IMR-90 (cell line): ENCODE measurements at regions not wholly inside any gene's neighbourhood (a gene's known extent, or its start where the extent isn't known, plus 50 kb on each side); places are given as distances from the start of the nearest gene placed in this dataset.

Experiments used
- ATAC-seq: fragments of 200-7000 bp; cut with Tn5 transposase; 2 replicates; pipeline ENCODE4 v1.9.1; 2020; ENCODE audit warnings: low read depth, mild to moderate bottlenecking, moderate library complexity
- BruUV-seq: library from RNA; stranded (reverse); fragments of 400-500 nt; replicated peaks from 2 replicates; lab custom pipeline; 2021; lab: Mats Ljungman, UMichigan
- CTCF ChIA-PET: fragments of 300-600 bp; formaldehyde crosslinking; extraction: SDS; loops from one replicate; lab custom pipeline; 2021; ENCODE audit warnings: antibody characterized with exemption; lab: Yijun Ruan, JAX
- POLR2A ChIA-PET: fragments of 300-600 bp; sonication (Branson Sonifier 250); formaldehyde crosslinking; loops from one replicate; lab custom pipeline; 2022; ENCODE audit warnings: antibody characterized with exemption; ENCODE audit not compliant: unreplicated experiment; lab: Charles Lee
- DNase-seq: peaks from one replicate; pipeline ENCODE4 v3.0.0; 2013
- H2AFZ ChIP-seq: replicated peaks from 2 replicates; pipeline ENCODE3; 2013; ENCODE audit warnings: low read length, mild to moderate bottlenecking; ENCODE audit not compliant: poor library complexity
- H2AK5ac ChIP-seq: 2 replicates; pipeline ENCODE4 v1.6.1; 2013; ENCODE audit warnings: low read depth, low read length, inconsistent platforms
- H2AK9ac ChIP-seq: replicated peaks from 2 replicates; pipeline ENCODE3; 2013; ENCODE audit warnings: mild to moderate bottlenecking, low read depth, low read length, moderate library complexity; ENCODE audit not compliant: poor library complexity
- H2BK120ac ChIP-seq: 2 replicates; pipeline ENCODE4 v1.6.1; 2013; ENCODE audit warnings: low read depth, low read length, inconsistent platforms
- H2BK15ac ChIP-seq: 3 replicates; pipeline ENCODE4 v1.6.1; 2013; ENCODE audit warnings: low read depth, low read length, inconsistent platforms
- H2BK20ac ChIP-seq: 2 replicates; pipeline ENCODE4 v1.6.1; 2013; ENCODE audit warnings: low read depth, mild to moderate bottlenecking, inconsistent platforms, low read length, moderate library complexity
- H2BK5ac ChIP-seq: 2 replicates; pipeline ENCODE4 v1.6.1; 2013; ENCODE audit warnings: mild to moderate bottlenecking, low read depth, low read length, inconsistent platforms; ENCODE audit not compliant: poor library complexity, severe bottlenecking
- H3K14ac ChIP-seq: replicated peaks from 2 replicates; pipeline ENCODE4 v1.6.1; 2013; ENCODE audit warnings: low read depth, low read length, inconsistent platforms
- H3K18ac ChIP-seq: 2 replicates; pipeline ENCODE4 v1.6.1; 2013; ENCODE audit warnings: low read depth, low read length, control low read depth
- H3K23ac ChIP-seq: 2 replicates; pipeline ENCODE4 v1.6.1; 2013; ENCODE audit warnings: low read depth, low read length, inconsistent platforms
- H3K27ac ChIP-seq: 2 replicates; pipeline ENCODE4 v1.5.1; 2013; ENCODE audit warnings: mild to moderate bottlenecking, control low read depth, low read length; ENCODE audit not compliant: insufficient read depth
- H3K27me3 ChIP-seq: 2 replicates; pipeline ENCODE4 v1.6.1; 2013; ENCODE audit warnings: low read length; ENCODE audit not compliant: control insufficient read depth, insufficient read depth
- H3K36me3 ChIP-seq: 2 replicates; pipeline ENCODE4 v1.6.1; 2013; ENCODE audit warnings: low read length, mixed read lengths; ENCODE audit not compliant: control insufficient read depth, insufficient read depth
- H3K4ac ChIP-seq: 2 replicates; pipeline ENCODE4 v1.6.1; 2013; ENCODE audit warnings: low read depth, low read length, inconsistent platforms
- H3K4me1 ChIP-seq: 2 replicates; pipeline ENCODE4 v1.6.1; 2013; ENCODE audit warnings: low read length, mixed read lengths; ENCODE audit not compliant: control insufficient read depth, insufficient read depth
- H3K4me2 ChIP-seq: 2 replicates; pipeline ENCODE4 v1.6.1; 2013; ENCODE audit warnings: low read depth, mild to moderate bottlenecking, control low read depth, low read length, moderate library complexity
- H3K4me3 ChIP-seq: 2 replicates; pipeline ENCODE4 v1.5.1; 2013; ENCODE audit warnings: low read depth, mild to moderate bottlenecking, control low read depth, low read length, moderate library complexity; ENCODE audit not compliant: insufficient read depth
- H3K56ac ChIP-seq: 2 replicates; pipeline ENCODE4 v1.6.1; 2013; ENCODE audit warnings: low read length, inconsistent platforms; ENCODE audit not compliant: insufficient read depth; ENCODE audit errors: extremely low read depth
- H3K79me1 ChIP-seq, 2 experiments: 2 replicates each; pipeline ENCODE4 v1.6.1; 2013; ENCODE audit warnings: low read length in 2 of 2, inconsistent platforms in 1 of 2, low read depth in 1 of 2
- H3K9ac ChIP-seq: 2 replicates; pipeline ENCODE4 v1.6.1; 2013; ENCODE audit warnings: low read depth, low read length, control low read depth
- H3K9me1 ChIP-seq: 2 replicates; pipeline ENCODE4 v1.6.1; 2013; ENCODE audit warnings: low read length, inconsistent platforms; ENCODE audit not compliant: insufficient read depth
- H3K9me3 ChIP-seq: 2 replicates; pipeline ENCODE4 v1.6.1; 2013; ENCODE audit warnings: low read length; ENCODE audit not compliant: control insufficient read depth, insufficient read depth
- H4K20me1 ChIP-seq: 2 replicates; pipeline ENCODE4 v1.6.1; 2013; ENCODE audit warnings: low read length, inconsistent platforms; ENCODE audit not compliant: insufficient read depth
- H4K5ac ChIP-seq: 2 replicates; pipeline ENCODE4 v1.6.1; 2013; ENCODE audit warnings: mild to moderate bottlenecking, low read depth, low read length, control low read depth
- H4K8ac ChIP-seq, 2 experiments: 2 replicates each; pipeline ENCODE4 v1.6.1; 2013; ENCODE audit warnings: low read depth in 2 of 2, low read length in 2 of 2, control low read depth in 1 of 2, inconsistent platforms in 1 of 2
- H4K91ac ChIP-seq: 2 replicates; pipeline ENCODE4 v1.6.1; 2013; ENCODE audit warnings: low read depth, low read length, inconsistent platforms; ENCODE audit not compliant: insufficient read depth
- BHLHE40 ChIP-seq: fragments of 150-350 bp; IDR thresholded peaks from 2 replicates; pipeline ENCODE4 v1.6.1; 2016; ENCODE audit warnings: mild to moderate bottlenecking, low read depth, low read length
- CEBPB ChIP-seq: IDR thresholded peaks from 2 replicates; pipeline ENCODE4 v1.6.1; 2012; ENCODE audit warnings: low read depth, low read length, improper control_type of control experiment
- CHD1 ChIP-seq: IDR thresholded peaks from 2 replicates; pipeline ENCODE4 v1.6.1; 2012; ENCODE audit warnings: low read depth, low read length, improper control_type of control experiment
- FOS ChIP-seq: fragments of 150-350 bp; IDR thresholded peaks from 2 replicates; pipeline ENCODE4 v1.6.1; 2016; ENCODE audit warnings: low read depth, low read length
- MAFK ChIP-seq: IDR thresholded peaks from 2 replicates; pipeline ENCODE4 v1.6.1; 2012; ENCODE audit warnings: low read depth, low read length, improper control_type of control experiment
- MAZ ChIP-seq: IDR thresholded peaks from 2 replicates; pipeline ENCODE4 v1.6.1; 2012; ENCODE audit warnings: low read depth, mild to moderate bottlenecking, low read length, improper control_type of control experiment, moderate library complexity, borderline replicate concordance
- MXI1 ChIP-seq: IDR thresholded peaks from 2 replicates; pipeline ENCODE4 v1.6.1; 2012; ENCODE audit warnings: low read depth, mild to moderate bottlenecking, low read length, moderate library complexity, borderline replicate concordance
- NFE2L2 ChIP-seq: fragments of 150-350 bp; IDR thresholded peaks from 2 replicates; pipeline ENCODE4 v1.6.1; 2016; ENCODE audit warnings: low read depth, mild to moderate bottlenecking, low read length
- POLR2A ChIP-seq: IDR thresholded peaks from 2 replicates; pipeline ENCODE4 v1.6.1; 2012; ENCODE audit warnings: mild to moderate bottlenecking, low read depth, low read length
- RAD21 ChIP-seq: IDR thresholded peaks from 2 replicates; pipeline ENCODE4 v1.6.1; 2012; ENCODE audit warnings: low read length, improper control_type of control experiment
- RCOR1 ChIP-seq: IDR thresholded peaks from 2 replicates; pipeline ENCODE4 v1.6.1; 2012; ENCODE audit warnings: mild to moderate bottlenecking, low read length, improper control_type of control experiment; ENCODE audit not compliant: insufficient replicate concordance
- RFX5 ChIP-seq: IDR thresholded peaks from 2 replicates; pipeline ENCODE4 v1.8.0; 2012; ENCODE audit warnings: low read depth, mild to moderate bottlenecking, low read length, moderate library complexity
- SMC3 ChIP-seq: fragments of 150-350 bp; IDR thresholded peaks from 2 replicates; pipeline ENCODE4 v1.6.1; 2016; ENCODE audit warnings: low read depth, mild to moderate bottlenecking, antibody characterized with exemption, low read length, moderate library complexity
- WGBS, 2 experiments: methylation state at CpG; one replicate each; pipeline versions ENCODE4 v1.1.5 to v1.1.7; 2013; ENCODE audit warnings: missing lambda C conversion rate in 2 of 2; ENCODE audit not compliant: insufficient read length in 1 of 2; ENCODE audit errors: extremely low coverage in 2 of 2; 5-methylcytosine and 5-hydroxymethylcytosine counted together
- dilution Hi-C: fragments of 300-500 bp; cut with HindIII; formaldehyde crosslinking; loops from one replicate; pipeline ENCODE4 v1.14.3; 2018; ENCODE audit warnings: low sequenced_read_pairs; ENCODE audit not compliant: unreplicated experiment
- in situ Hi-C: fragments of 300-500 bp; cut with MboI; formaldehyde crosslinking; loops from 3 replicates; pipeline ENCODE4 v1.14.3; 2019; ENCODE audit warnings: low sequenced_read_pairs, inconsistent platforms, mixed read lengths
- intact Hi-C: fragments of 100-400 bp; cut with micrococcal nuclease; formaldehyde crosslinking; loops from 2 replicates; pipeline ENCODE4 v1.10.0; 2022
- TF ChIP-seq, protein P1 (sequence below): fragments of 150-350 bp; IDR thresholded peaks from 2 replicates; pipeline ENCODE4 v1.6.1; 2017; ENCODE audit warnings: mild to moderate bottlenecking, antibody characterized with exemption, low read length, low read depth
- TF ChIP-seq, protein P2 (sequence below): fragments of 150-350 bp; IDR thresholded peaks from 2 replicates; pipeline ENCODE4 v1.6.1; 2016; ENCODE audit warnings: low read depth, mild to moderate bottlenecking, low read length, moderate library complexity, borderline replicate concordance
- TF ChIP-seq, protein P3 (sequence below): conservative IDR thresholded peaks from 2 replicates; pipeline ENCODE4 v1.5.1; 2012; ENCODE audit warnings: mild to moderate bottlenecking, low read depth, low read length, improper control_type of control experiment

DNA sequence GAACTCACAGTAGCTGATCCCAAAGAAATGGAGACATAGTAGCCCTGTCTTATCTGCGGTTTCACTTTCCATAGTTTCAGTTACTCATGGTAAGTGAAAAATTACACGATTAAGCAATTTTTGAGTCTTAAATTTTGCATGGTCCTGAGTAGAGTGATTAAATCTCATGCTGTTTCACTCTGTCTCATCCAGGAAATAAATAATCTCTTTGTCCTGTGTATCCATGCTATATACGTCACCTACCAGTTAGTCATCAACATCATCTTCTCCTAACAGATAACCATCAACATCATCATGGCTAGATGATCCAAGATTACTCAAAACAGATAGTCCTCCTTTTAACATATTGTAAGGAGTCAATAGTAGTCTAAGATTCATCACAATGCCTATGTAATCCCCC lies 1589.3 kb downstream of the BRINP3 start:
- intact Hi-C loops (no loop called here), in situ Hi-C loops (no loop called here), dilution Hi-C loops (no loop called here)
- no peaks in the 10 kb centered on the region for H3K79me1 ChIP-seq
- no peaks in the 10 kb centered on the region for H3K9me3 ChIP-seq
- no peaks in the 10 kb centered on the region for H3K9me1 ChIP-seq
- H3K18ac ChIP-seq: no peak overlapping the region
- H2BK5ac ChIP-seq: no peak overlapping the region
- H3K4me2 ChIP-seq: no peak overlapping the region
- no peak overlapping the region for H3K4ac ChIP-seq
- H3K4me3 ChIP-seq: no peak overlapping the region
- DNase-seq: peak; percentile 57
- H2AK5ac ChIP-seq: no peak overlapping the region
- no peak overlapping the region for H2BK20ac ChIP-seq
- H2AK9ac ChIP-seq: no peak overlapping the region
- no peaks in the 10 kb centered on the region for H4K20me1 ChIP-seq
- BruUV-seq: no TSS peak
- ChIA-PET POLR2A (no interaction called here), CTCF (no interaction called here)
- no peak overlapping the region for H2AFZ ChIP-seq
- H2BK120ac ChIP-seq: no peak overlapping the region
- no peak overlapping the region for H3K23ac ChIP-seq
- no peak overlapping the region for H2BK15ac ChIP-seq
- no peaks in the 10 kb centered on the region for H3K4me1 ChIP-seq
- no peak overlapping the region for H4K5ac ChIP-seq
- no peak overlapping the region for H4K91ac ChIP-seq
- no peaks in the 10 kb centered on the region for H3K27me3 ChIP-seq
- H3K56ac ChIP-seq: no peak overlapping the region
- no peak overlapping the region for H4K8ac ChIP-seq
- TF ChIP-seq, protein P1, sequence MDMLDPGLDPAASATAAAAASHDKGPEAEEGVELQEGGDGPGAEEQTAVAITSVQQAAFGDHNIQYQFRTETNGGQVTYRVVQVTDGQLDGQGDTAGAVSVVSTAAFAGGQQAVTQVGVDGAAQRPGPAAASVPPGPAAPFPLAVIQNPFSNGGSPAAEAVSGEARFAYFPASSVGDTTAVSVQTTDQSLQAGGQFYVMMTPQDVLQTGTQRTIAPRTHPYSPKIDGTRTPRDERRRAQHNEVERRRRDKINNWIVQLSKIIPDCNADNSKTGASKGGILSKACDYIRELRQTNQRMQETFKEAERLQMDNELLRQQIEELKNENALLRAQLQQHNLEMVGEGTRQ: no peak
- TF ChIP-seq RCOR1: no peak
- no peak for TF ChIP-seq RFX5
- TF ChIP-seq, protein P2, sequence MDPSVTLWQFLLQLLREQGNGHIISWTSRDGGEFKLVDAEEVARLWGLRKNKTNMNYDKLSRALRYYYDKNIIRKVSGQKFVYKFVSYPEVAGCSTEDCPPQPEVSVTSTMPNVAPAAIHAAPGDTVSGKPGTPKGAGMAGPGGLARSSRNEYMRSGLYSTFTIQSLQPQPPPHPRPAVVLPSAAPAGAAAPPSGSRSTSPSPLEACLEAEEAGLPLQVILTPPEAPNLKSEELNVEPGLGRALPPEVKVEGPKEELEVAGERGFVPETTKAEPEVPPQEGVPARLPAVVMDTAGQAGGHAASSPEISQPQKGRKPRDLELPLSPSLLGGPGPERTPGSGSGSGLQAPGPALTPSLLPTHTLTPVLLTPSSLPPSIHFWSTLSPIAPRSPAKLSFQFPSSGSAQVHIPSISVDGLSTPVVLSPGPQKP: no peak
- no peak for TF ChIP-seq CEBPB
- TF ChIP-seq, protein P3, sequence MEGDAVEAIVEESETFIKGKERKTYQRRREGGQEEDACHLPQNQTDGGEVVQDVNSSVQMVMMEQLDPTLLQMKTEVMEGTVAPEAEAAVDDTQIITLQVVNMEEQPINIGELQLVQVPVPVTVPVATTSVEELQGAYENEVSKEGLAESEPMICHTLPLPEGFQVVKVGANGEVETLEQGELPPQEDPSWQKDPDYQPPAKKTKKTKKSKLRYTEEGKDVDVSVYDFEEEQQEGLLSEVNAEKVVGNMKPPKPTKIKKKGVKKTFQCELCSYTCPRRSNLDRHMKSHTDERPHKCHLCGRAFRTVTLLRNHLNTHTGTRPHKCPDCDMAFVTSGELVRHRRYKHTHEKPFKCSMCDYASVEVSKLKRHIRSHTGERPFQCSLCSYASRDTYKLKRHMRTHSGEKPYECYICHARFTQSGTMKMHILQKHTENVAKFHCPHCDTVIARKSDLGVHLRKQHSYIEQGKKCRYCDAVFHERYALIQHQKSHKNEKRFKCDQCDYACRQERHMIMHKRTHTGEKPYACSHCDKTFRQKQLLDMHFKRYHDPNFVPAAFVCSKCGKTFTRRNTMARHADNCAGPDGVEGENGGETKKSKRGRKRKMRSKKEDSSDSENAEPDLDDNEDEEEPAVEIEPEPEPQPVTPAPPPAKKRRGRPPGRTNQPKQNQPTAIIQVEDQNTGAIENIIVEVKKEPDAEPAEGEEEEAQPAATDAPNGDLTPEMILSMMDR: no peak
- TF ChIP-seq SMC3: no peak
- TF ChIP-seq NFE2L2: no peak
- TF ChIP-seq MAZ: no peak
- no peak for TF ChIP-seq MAFK
- TF ChIP-seq POLR2A: no peak
- no peak for TF ChIP-seq CHD1
- TF ChIP-seq BHLHE40: no peak
- TF ChIP-seq MXI1: no peak
- TF ChIP-seq FOS: no peak
- no peak for TF ChIP-seq RAD21
- no peaks in the 10 kb centered on the region for H3K36me3 ChIP-seq
- H3K27ac ChIP-seq: no peak overlapping the region
- WGBS, 2 experiments: no CpG with 5 or more reads among the region's 3 CpGs
- ATAC-seq: no peak
- H3K9ac ChIP-seq: no peak overlapping the region
- no peak overlapping the region for H3K14ac ChIP-seq
